Endothelial cell (in vitro differentiated cells): ENCODE measurements at regions not wholly inside any gene's neighbourhood (a gene's known extent, or its start where the extent isn't known, plus 50 kb on each side); places are given as distances from the start of the nearest gene placed in this dataset.

Source experiments
- DNase-seq: peaks from one replicate; pipeline ENCODE4 v3.0.0; 2021; ENCODE audit warnings: low spot score
- H3K27ac Mint-ChIP-seq: one replicate; pipeline ENCODE4 v1.8.0; 2021; ENCODE audit warnings: mixed read lengths, inconsistent platforms; ENCODE audit not compliant: unreplicated experiment
- H3K27me3 Mint-ChIP-seq: one replicate; pipeline ENCODE4 v1.8.0; 2021; ENCODE audit warnings: mild to moderate bottlenecking, moderate library complexity, mixed read lengths, inconsistent platforms; ENCODE audit not compliant: unreplicated experiment
- H3K36me3 Mint-ChIP-seq: one replicate; pipeline ENCODE4 v1.8.0; 2021; ENCODE audit warnings: mild to moderate bottlenecking, low read depth, mixed read lengths, inconsistent platforms; ENCODE audit not compliant: unreplicated experiment
- H3K4me1 Mint-ChIP-seq: one replicate; pipeline ENCODE4 v1.8.0; 2021; ENCODE audit warnings: mild to moderate bottlenecking, mixed read lengths, inconsistent platforms; ENCODE audit not compliant: unreplicated experiment
- H3K4me3 Mint-ChIP-seq: one replicate; pipeline ENCODE4 v1.8.0; 2021; ENCODE audit warnings: mild to moderate bottlenecking, mixed read lengths, inconsistent platforms; ENCODE audit not compliant: unreplicated experiment
- H3K9me3 Mint-ChIP-seq: one replicate; pipeline ENCODE4 v1.8.0; 2021; ENCODE audit warnings: mixed read lengths, inconsistent platforms; ENCODE audit not compliant: unreplicated experiment
- CTCF ChIP-seq: fragments of 200-600 bp; sonication (generic); IDR thresholded peaks from one replicate; pipeline ENCODE4 v1.5.0; 2021; ENCODE audit warnings: antibody characterized with exemption; ENCODE audit not compliant: unreplicated experiment

GRCh38 chr3:124664804-124665203 lies 65.4 kb upstream of the UMPS start:
- Mint-ChIP-seq H3K27me3 (peaks cover 2% of the 10 kb centered on the region), H3K9me3 (no peaks in the 10 kb centered on the region), H3K4me3 (no peak overlapping the region), H3K27ac (no peak overlapping the region), H3K36me3 (peaks cover 19% of the 10 kb centered on the region), H3K4me1 (peaks cover 29% of the 10 kb centered on the region)
- TF ChIP-seq CTCF = no peak
- no peak for DNase-seq

GRCh38 chr3:124666067-124666466 lies 64.2 kb upstream of the UMPS start:
- H3K36me3 Mint-ChIP-seq = peaks cover 24% of the 10 kb centered on the region
- H3K27ac Mint-ChIP-seq = no peak overlapping the region
- DNase-seq = no peak
- peaks cover 25% of the 10 kb centered on the region for H3K4me1 Mint-ChIP-seq
- H3K4me3 Mint-ChIP-seq = no peak overlapping the region
- peaks cover 7% of the 10 kb centered on the region for H3K27me3 Mint-ChIP-seq
- H3K9me3 Mint-ChIP-seq = no peaks in the 10 kb centered on the region
- no peak for TF ChIP-seq CTCF

GRCh38 chr3:124669470-124669869 lies 60.8 kb upstream of the UMPS start:
- H3K27ac Mint-ChIP-seq = no peak overlapping the region
- H3K27me3 Mint-ChIP-seq = peaks cover 10% of the 10 kb centered on the region
- peaks cover 35% of the 10 kb centered on the region for H3K36me3 Mint-ChIP-seq
- peaks cover 17% of the 10 kb centered on the region for H3K4me1 Mint-ChIP-seq
- no peaks in the 10 kb centered on the region for H3K9me3 Mint-ChIP-seq
- no peak overlapping the region for H3K4me3 Mint-ChIP-seq
- DNase-seq = no peak
- TF ChIP-seq CTCF = no peak

- Mint-ChIP-seq H3K27me3 (peaks cover 13% of the 10 kb centered on the region), H3K4me1 (peaks cover 16% of the 10 kb centered on the region), H3K27ac (peak overlapping the region; percentile 92), H3K9me3 (no peaks in the 10 kb centered on the region), H3K4me3 (peak overlapping the region; percentile 44), H3K36me3 (peaks cover 37% of the 10 kb centered on the region)
- TF ChIP-seq CTCF = no peak
- DNase-seq = no peak
Observed at GRCh38 chr3:124671106-124671505, 59.1 kb upstream of the UMPS start.

- no peak for DNase-seq
- Mint-ChIP-seq H3K27ac (no peak overlapping the region), H3K27me3 (peaks cover 10% of the 10 kb centered on the region), H3K4me1 (peaks cover 13% of the 10 kb centered on the region), H3K9me3 (no peaks in the 10 kb centered on the region), H3K36me3 (peaks cover 51% of the 10 kb centered on the region), H3K4me3 (peak overlapping the region; percentile 27)
- TF ChIP-seq CTCF = no peak
Observed at GRCh38 chr3:124674336-124674735, 55.9 kb upstream of the UMPS start.
